GM21528 (cell line): ENCODE measurements at regions not wholly inside any gene's neighbourhood (a gene's known extent, or its start where the extent isn't known, plus 50 kb on each side); places are given as distances from the start of the nearest gene placed in this dataset.
"Not testable (repeated sequence)": the region's sequence is repeated elsewhere in the genome, so short reads cannot be mapped to it uniquely, and the experiment has no call there.

Experiments used
- ATAC-seq: cut with Tn5 transposase; IDR thresholded peaks from one replicate; pipeline ENCODE4 v1.9.1; 2021; ENCODE audit warnings: mild to moderate bottlenecking, moderate library complexity; ENCODE audit not compliant: unreplicated experiment, low FRiP score

DNA sequence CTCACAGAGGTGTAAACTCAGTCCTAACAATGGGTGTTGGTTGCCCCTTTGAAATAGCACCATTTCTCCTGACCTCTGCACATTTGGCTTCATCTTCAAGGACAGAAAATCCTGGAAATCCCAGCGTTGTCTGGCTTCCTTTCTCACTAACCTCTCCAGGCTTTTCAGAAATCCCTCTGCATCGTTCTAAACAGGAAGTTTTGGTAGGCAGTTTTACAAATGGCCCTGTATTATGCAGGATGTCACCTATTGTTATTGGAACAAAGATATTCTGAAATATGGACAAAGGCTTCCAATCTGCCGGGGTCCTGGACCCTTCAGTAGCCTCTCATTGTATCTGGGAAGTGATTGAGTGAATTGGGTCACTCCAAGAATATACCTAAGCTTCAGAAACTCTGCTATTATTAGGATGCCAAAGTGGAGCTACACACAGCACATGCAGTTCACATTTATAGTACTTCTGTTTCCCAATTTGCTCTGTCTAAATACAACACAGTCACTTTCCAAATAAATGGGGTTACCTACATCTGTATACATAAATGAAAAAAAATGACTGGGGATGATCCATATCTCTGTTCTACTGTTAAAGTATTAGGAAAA lies 134.8 kb upstream of the KLF6 start:
- no peak for ATAC-seq

- ATAC-seq, result not testable (repeated sequence)
These were observed 132.4 kb upstream of the KLF6 start for GRCh38 chr10:3917392-3917791.

DNA sequence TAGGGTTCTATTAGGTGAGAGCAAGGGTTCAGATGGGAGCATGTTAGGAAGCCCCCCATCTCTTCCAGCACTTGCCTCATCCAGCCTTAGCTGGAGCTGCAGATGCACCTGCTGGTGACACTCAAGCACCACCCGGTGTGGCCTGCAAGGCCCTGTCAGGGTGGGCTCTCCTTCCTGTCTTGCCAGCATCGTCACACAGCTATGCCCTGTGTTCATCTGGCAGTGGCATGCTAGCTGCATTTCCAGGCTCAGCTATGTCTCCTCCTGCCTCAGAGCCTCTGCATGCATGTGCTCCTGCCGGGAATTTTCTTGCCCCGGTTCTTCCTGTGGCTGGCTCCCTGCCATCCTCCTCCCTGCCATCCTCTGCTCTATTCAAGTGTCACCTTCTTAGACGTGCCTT lies 129.7 kb upstream of the KLF6 start:
- ATAC-seq, result no peak

DNA sequence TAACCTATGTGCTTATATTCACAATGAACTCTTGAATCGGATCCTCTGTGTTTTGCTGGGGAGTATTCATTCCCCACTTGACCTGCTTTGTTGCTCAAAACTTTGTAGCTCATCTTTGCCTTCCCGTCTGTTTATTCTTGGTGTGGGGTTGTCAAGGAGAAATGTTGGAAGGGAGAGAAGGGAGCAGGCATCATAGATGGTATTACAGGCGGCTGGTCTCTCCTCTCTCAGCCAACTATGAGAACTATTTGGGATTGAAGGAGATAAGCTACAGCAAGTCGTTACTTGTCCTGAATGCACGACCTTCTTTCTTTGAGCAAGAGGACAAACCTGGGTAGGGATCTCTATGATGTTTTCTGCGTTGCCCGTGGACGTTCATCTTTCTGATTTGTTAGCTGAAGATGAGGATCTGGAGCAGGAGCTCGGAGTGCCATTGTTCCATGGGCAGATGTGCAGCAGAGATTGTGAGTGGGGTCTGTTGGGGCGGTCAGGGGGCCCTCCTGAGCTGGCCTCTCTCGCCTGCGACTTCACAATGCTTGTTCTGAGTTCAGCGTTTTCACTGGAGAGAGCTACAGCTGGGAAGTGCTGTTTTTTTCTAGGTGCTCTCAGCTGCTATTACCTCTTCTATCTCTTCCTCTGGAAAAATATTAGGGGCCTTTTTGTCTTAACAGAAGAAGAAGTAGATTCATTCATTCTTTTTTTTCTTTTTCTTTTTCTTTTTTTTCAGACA lies 126.9 kb upstream of the KLF6 start:
- no peak for ATAC-seq

- ATAC-seq, result no peak
These were observed 126.2 kb upstream of the KLF6 start for GRCh38 chr10:3911241-3911640.

DNA sequence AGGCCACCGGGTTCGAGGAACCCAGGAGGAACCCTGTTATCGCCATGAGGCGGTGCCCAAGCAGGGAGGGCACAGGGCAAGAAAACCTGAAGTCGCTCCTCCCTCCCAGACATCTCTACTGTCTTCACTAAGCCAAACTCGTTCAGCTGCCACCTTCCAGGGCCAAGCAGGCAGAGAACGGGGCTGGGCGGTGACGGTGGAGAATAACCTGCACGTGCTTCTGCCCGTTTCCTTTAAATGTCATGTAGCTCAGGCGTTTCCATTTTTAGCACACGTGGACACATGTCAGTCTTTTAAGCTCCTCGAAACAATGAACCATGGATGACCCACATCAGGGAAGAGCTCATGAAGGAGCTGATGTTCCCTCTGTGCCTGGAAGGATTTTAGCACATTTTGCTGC lies 124.3 kb upstream of the KLF6 start:
- no peak for ATAC-seq

- ATAC-seq, result no peak
These were observed 123.2 kb upstream of the KLF6 start for GRCh38 chr10:3908183-3908582.

GRCh38 chr10:3907514-3907913 lies 122.5 kb upstream of the KLF6 start:
- no peak for ATAC-seq

GRCh38 chr10:3906511-3907111 lies 121.6 kb upstream of the KLF6 start:
- ATAC-seq, result no peak

GRCh38 chr10:3904419-3904960 lies 119.5 kb upstream of the KLF6 start:
- no peak for ATAC-seq

DNA sequence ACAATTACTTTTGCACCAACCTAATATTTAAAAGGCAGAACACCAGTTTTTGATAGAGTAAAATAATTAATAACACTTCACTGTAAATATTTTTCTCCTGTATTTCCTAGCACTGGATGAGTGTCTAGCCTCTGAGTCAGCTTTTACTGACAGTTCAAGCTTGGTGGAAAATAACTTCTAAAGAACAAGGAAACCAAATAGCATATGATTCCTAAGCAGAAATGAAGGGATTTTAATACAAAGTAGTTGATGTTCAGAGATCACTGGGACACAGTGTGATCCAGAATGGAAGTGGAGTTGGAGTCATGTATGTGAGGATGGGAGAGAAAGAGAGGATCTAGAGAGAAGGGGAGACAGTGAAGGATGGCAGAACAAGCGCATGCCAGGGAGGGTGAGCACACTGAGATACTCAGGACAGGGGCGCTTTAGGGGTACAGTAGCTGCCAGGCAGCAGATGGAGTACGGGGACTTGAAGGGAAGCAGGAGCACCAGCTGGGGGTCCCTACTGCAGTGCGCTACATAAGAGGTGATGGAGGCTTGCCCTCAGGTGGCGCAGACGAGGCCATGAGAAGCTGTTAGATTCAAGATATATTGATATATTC lies 117.9 kb upstream of the KLF6 start:
- peak; percentile 22 for ATAC-seq

- ATAC-seq, result peak; percentile 91
These were observed 117.2 kb upstream of the KLF6 start for GRCh38 chr10:3902054-3902808.

DNA sequence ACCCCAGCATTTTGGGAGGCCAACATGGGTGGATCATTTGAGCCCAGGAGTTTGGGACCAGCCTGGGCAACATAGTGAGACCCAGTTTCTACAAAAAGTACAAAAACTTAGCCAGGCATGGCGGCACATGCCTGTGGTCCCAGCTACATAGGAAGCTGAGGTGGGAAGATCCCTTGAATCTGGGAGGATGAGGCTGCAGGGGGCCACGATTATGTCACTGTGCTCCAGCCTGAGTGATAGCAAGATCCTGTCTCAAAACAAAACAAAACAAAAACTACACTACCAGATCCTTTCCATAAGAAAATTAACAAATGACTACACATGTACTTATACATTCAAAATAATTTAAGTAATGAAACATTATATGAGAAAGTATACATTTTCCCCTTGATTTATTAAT lies 116.4 kb upstream of the KLF6 start:
- no peak for ATAC-seq

DNA sequence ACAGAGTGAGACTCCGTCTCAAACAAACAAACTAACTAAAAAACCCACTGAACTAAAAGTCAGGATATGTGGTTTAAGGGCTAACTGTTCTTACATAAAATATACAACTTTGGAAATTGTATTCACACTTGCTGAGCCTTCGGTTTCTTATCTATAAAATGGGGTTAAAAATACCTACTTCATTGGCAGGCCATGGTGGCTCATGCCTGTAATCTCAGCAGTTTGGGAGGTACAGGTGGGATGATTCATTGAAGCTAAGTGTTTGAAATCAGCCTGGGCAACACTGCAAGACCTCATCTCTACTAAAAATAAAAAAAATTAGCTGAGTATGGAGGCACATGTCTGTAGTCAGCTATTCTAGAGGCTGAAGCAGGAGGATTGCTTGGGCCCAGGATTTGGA lies 115.4 kb upstream of the KLF6 start:
- ATAC-seq, result no peak

DNA sequence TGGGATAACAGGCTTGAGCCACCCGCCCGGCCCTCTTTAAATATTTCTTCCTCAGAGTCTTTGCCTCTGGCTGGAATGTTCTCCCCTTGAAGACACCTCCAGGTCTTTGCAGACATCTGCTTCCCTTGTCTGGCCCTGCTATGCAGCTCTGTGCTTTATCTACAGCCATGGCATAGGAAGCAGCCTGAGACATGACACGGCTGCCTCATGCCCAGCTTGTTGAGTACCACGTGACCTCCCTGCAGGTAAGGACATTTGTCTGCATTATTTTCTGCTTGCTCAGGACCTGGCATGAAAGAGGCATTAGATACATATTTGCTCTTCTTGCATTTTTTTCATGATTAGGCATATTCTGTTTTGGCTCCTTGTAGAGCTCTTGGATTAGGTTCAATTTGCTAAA lies 113.8 kb upstream of the KLF6 start:
- ATAC-seq, result no peak

GRCh38 chr10:3897156-3897555 lies 112.1 kb upstream of the KLF6 start:
- no peak for ATAC-seq

- ATAC-seq, result no peak
These were observed 111.2 kb upstream of the KLF6 start for GRCh38 chr10:3896161-3896560.

GRCh38 chr10:3895045-3895631 lies 110.1 kb upstream of the KLF6 start:
- no peak for ATAC-seq

GRCh38 chr10:3893901-3894563 lies 109.0 kb upstream of the KLF6 start:
- no peak for ATAC-seq
